ENCODE measurements at regions not wholly inside any gene's neighbourhood (a gene's known extent, or its start where the extent isn't known, plus 50 kb on each side); places are given as distances from the start of the nearest gene placed in this dataset.

DNA sequence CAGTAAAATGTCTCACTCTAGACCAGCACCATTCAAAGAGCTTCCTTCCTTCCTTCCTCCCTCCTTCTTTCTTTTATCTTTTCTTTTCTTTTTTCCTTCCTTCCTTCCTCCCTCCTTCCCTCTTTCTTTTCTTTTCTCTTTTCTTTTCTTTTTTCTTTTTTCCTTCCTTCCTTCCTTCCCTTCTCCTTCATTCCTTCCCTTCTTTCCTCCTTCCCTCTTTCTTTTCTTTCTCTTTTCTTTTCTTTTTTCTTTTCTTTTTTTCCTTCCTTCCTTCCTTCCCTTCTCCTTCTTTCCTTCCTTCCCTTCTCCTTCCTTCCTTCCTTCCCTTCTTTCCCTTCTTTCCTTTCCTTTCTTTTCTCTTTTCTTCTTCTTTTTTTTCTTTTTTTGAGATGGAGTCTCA is 985.1 kb downstream of the DSC3 start (continued):
- TF ChIP-seq, protein P1, sequence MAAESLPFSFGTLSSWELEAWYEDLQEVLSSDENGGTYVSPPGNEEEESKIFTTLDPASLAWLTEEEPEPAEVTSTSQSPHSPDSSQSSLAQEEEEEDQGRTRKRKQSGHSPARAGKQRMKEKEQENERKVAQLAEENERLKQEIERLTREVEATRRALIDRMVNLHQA (CRISPR knock-in tag; IDR thresholded peaks at IDR 0.05), result no peak
- TF ChIP-seq, protein P2, sequence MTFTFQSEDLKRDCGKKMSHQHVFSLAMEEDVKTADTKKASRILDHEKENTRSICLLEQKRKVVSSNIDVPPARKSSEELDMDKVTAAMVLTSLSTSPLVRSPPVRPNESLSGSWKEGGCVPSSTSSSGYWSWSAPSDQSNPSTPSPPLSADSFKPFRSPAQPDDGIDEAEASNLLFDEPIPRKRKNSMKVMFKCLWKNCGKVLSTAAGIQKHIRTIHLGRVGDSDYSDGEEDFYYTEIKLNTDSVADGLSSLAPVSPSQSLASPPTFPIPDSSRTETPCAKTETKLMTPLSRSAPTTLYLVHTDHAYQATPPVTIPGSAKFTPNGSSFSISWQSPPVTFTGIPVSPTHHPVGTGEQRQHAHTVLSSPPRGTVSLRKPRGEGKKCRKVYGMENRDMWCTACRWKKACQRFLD (CRISPR knock-in tag; IDR thresholded peaks at IDR 0.05; ENCODE audit: borderline replicate concordance), result no peak
- TF ChIP-seq BRCA1 (CRISPR knock-in tag; IDR thresholded peaks at IDR 0.05) (no peak), ZSCAN21 (CRISPR knock-in tag; IDR thresholded peaks at IDR 0.05; ENCODE audit: borderline replicate concordance) (no peak)

DNA sequence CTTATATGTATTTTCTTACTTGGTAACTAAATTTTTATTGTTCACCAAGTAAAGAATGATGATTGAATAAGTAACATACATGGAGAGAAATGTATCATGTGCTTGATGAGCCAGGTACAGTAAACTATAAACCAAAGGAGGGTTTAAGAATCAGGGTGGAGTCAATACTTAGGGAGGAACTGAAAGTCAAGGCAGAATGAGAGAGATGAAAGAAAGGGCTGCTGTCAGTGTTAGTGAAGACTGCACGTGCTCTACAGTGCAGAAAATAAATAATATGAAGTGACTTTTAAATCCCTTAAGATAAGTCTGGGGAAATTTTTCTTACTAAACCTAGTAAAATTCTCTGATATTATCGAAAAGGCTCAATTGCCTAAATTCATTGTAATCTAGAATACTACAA is 986.0 kb downstream of the DSC3 start:
- no peak overlapping the region for H3K4me2 ChIP-seq (ENCODE audit: low read depth, low read length)
- in situ Hi-C loops (cut with HindIII; ENCODE audit: extremely low pct_ligation_motif_present, low pct_unique_long_range_greater_than_20kb), result no loop called here
- H2AFZ ChIP-seq (ENCODE audit: low read length), result no peak overlapping the region
- DNase-seq (ENCODE audit: low spot score) (no peak), FAIRE-seq (no peak), ATAC-seq (no peak)
- 5% methylated on average over 2 of the region's 2 CpGs for WGBS (ENCODE audit: low lambda C conversion rate)
- H3K79me2 ChIP-seq (ENCODE audit: insufficient read depth, low read length), result no peaks in the 10 kb centered on the region
- no TSS peak for BruUV-seq (replicated peaks)
- no peaks in the 10 kb centered on the region for H3K4me1 ChIP-seq (ENCODE audit: insufficient read depth, low read length)
- no peaks in the 10 kb centered on the region for H3K36me3 ChIP-seq (replicated peaks in 1 of 2; ENCODE audit: control insufficient read depth in 1 of 2, insufficient read depth in 2 of 2, low read length in 2 of 2)
- no peaks in the 10 kb centered on the region for H3K9me3 ChIP-seq (ENCODE audit: low read length)
- POLR2A ChIA-PET, result no interaction called here
- intact Hi-C loops (cut with micrococcal nuclease; ENCODE audit: unreplicated experiment), result no loop called here
- no peak overlapping the region for H3K27ac ChIP-seq (ENCODE audit: extremely low read length, insufficient read depth, low read length)
- no peak overlapping the region for H3K9ac ChIP-seq (ENCODE audit: insufficient read depth, low read depth, low read length)
- H3K27me3 ChIP-seq (ENCODE audit: control insufficient read depth in 1 of 2, insufficient read depth in 2 of 2, low read length in 2 of 2), result no peaks in the 10 kb centered on the region; a peak in 1 of 5 replicates
- no peak overlapping the region for H3K4me3 ChIP-seq (replicated peaks in 1 of 3; ENCODE audit: insufficient read depth in 1 of 3, low read depth in 2 of 3, low read length in 3 of 3)
- no peak for TF ChIP-seq GLI4 (CRISPR knock-in tag; IDR thresholded peaks at IDR 0.05; ENCODE audit: borderline replicate concordance)
- TF ChIP-seq, protein P3, sequence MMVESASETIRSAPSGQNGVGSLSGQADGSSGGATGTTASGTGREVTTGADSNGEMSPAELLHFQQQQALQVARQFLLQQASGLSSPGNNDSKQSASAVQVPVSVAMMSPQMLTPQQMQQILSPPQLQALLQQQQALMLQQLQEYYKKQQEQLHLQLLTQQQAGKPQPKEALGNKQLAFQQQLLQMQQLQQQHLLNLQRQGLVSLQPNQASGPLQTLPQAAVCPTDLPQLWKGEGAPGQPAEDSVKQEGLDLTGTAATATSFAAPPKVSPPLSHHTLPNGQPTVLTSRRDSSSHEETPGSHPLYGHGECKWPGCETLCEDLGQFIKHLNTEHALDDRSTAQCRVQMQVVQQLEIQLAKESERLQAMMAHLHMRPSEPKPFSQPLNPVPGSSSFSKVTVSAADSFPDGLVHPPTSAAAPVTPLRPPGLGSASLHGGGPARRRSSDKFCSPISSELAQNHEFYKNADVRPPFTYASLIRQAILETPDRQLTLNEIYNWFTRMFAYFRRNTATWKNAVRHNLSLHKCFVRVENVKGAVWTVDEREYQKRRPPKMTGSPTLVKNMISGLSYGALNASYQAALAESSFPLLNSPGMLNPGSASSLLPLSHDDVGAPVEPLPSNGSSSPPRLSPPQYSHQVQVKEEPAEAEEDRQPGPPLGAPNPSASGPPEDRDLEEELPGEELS (CRISPR knock-in tag; IDR thresholded peaks at IDR 0.05), result no peak
- TF ChIP-seq, protein P4, sequence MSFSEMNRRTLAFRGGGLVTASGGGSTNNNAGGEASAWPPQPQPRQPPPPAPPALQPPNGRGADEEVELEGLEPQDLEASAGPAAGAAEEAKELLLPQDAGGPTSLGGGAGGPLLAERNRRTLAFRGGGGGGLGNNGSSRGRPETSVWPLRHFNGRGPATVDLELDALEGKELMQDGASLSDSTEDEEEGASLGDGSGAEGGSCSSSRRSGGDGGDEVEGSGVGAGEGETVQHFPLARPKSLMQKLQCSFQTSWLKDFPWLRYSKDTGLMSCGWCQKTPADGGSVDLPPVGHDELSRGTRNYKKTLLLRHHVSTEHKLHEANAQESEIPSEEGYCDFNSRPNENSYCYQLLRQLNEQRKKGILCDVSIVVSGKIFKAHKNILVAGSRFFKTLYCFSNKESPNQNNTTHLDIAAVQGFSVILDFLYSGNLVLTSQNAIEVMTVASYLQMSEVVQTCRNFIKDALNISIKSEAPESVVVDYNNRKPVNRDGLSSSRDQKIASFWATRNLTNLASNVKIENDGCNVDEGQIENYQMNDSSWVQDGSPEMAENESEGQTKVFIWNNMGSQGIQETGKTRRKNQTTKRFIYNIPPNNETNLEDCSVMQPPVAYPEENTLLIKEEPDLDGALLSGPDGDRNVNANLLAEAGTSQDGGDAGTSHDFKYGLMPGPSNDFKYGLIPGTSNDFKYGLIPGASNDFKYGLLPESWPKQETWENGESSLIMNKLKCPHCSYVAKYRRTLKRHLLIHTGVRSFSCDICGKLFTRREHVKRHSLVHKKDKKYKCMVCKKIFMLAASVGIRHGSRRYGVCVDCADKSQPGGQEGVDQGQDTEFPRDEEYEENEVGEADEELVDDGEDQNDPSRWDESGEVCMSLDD (CRISPR knock-in tag; IDR thresholded peaks at IDR 0.05; ENCODE audit: borderline replicate concordance), result no peak
- TF ChIP-seq ZNF546 (CRISPR knock-in tag; conservative IDR thresholded peaks at IDR 0.05), result no peak
- no peak for TF ChIP-seq U2AF1 (optimal IDR thresholded peaks at IDR 0.05; ENCODE audit: low read depth, low read length)
- no peak for TF ChIP-seq ADNP (CRISPR knock-in tag; IDR thresholded peaks at IDR 0.05)
- TF ChIP-seq NPAS2 (CRISPR knock-in tag; IDR thresholded peaks at IDR 0.05; ENCODE audit: borderline replicate concordance), result no peak
- TF ChIP-seq FOXA1 (IDR thresholded peaks at IDR 0.05), result no peak
- no peak for TF ChIP-seq FOXA1 (CRISPR knock-in tag; IDR thresholded peaks at IDR 0.05)
- no peak for TF ChIP-seq ZMYM3 (CRISPR knock-in tag; IDR thresholded peaks at IDR 0.05)
- H4K20me1 ChIP-seq (ENCODE audit: insufficient read depth, low read length), result no peaks in the 10 kb centered on the region
- CTCF ChIA-PET (ENCODE audit: low intra/inter-chr PET ratio, low total read pairs), result no interaction called here
